Hepatocyte (in vitro differentiated cells): ENCODE measurements at regions not wholly inside any gene's neighbourhood (a gene's known extent, or its start where the extent isn't known, plus 50 kb on each side); places are given as distances from the start of the nearest gene placed in this dataset.

Experiments used
- DNase-seq: peaks from one replicate; pipeline ENCODE4 v3.0.0-alpha.2; 2016; ENCODE audit warnings: low spot score
- H2AFZ ChIP-seq: fragments of 200-600 bp; sonication (generic); 2 replicates; pipeline ENCODE4 v1.6.0; 2016; ENCODE audit warnings: antibody characterized with exemption, mild to moderate bottlenecking
- H3K27ac ChIP-seq: fragments of 200-600 bp; sonication (generic); 2 replicates; pipeline ENCODE4 v1.5.1; 2016; ENCODE audit warnings: mild to moderate bottlenecking
- H3K27me3 ChIP-seq: fragments of 200-600 bp; sonication (generic); 2 replicates; pipeline ENCODE4 v1.6.1; 2016
- H3K36me3 ChIP-seq: fragments of 200-600 bp; sonication (generic); replicated peaks from 2 replicates; pipeline ENCODE4 v1.5.1; 2016; ENCODE audit warnings: low read depth; ENCODE audit not compliant: insufficient read depth
- H3K4me1 ChIP-seq: fragments of 200-600 bp; sonication (generic); 2 replicates; pipeline ENCODE4 v1.5.1; 2016; ENCODE audit warnings: mild to moderate bottlenecking, moderate library complexity; ENCODE audit not compliant: insufficient read depth
- H3K4me2 ChIP-seq: fragments of 200-600 bp; sonication (generic); 2 replicates; pipeline ENCODE4 v1.6.0; 2016
- H3K4me3 ChIP-seq: fragments of 200-600 bp; sonication (generic); 2 replicates; pipeline ENCODE4 v1.5.1; 2016; ENCODE audit warnings: mild to moderate bottlenecking
- H3K79me2 ChIP-seq: fragments of 200-600 bp; sonication (generic); 2 replicates; pipeline ENCODE4 v1.6.0; 2017; ENCODE audit warnings: mild to moderate bottlenecking
- H3K9me2 ChIP-seq: fragments of 200-600 bp; sonication (generic); replicated peaks from 2 replicates; pipeline ENCODE4 v1.6.0; 2017; ENCODE audit warnings: mild to moderate bottlenecking; ENCODE audit not compliant: insufficient read depth
- H3K9me3 ChIP-seq: fragments of 200-600 bp; sonication (generic); 2 replicates; pipeline ENCODE4 v1.5.1; 2016; ENCODE audit warnings: low read depth, mild to moderate bottlenecking
- H4K20me1 ChIP-seq: fragments of 200-600 bp; sonication (generic); 2 replicates; pipeline ENCODE4 v1.6.0; 2016; ENCODE audit warnings: mild to moderate bottlenecking; ENCODE audit not compliant: insufficient read depth, poor library complexity, severe bottlenecking
- CTCF ChIP-seq: fragments of 200-600 bp; sonication (generic); IDR thresholded peaks from 2 replicates; pipeline ENCODE4 v1.5.1; 2016; ENCODE audit warnings: antibody characterized with exemption, mild to moderate bottlenecking; ENCODE audit not compliant: poor library complexity
- EZH2 ChIP-seq: fragments of 200-600 bp; sonication (generic); IDR thresholded peaks from 2 replicates; pipeline ENCODE4 v1.6.1; 2016; ENCODE audit warnings: antibody characterized with exemption, mild to moderate bottlenecking, borderline replicate concordance
- EZH2phosphoT487 ChIP-seq: fragments of 200-600 bp; sonication (generic); IDR thresholded peaks from one replicate; pipeline ENCODE4 v1.6.1; 2018; ENCODE audit warnings: antibody characterized with exemption, mild to moderate bottlenecking, low read depth, moderate library complexity; ENCODE audit not compliant: unreplicated experiment, severe bottlenecking
- WGBS: methylation state at CpG from one replicate; pipeline ENCODE4 v1.1.6; 2016; ENCODE audit warnings: low lambda C conversion rate; ENCODE audit errors: missing lambda C conversion rate; 5-methylcytosine and 5-hydroxymethylcytosine counted together

- Histone ChIP-seq H3K79me2 (no peaks in the 10 kb centered on the region), H3K9me3 (no peaks in the 10 kb centered on the region), H3K4me3 (no peak overlapping the region), H2AFZ (no peak overlapping the region), H3K27me3 (peaks cover 6% of the 10 kb centered on the region), H3K36me3 (no peaks in the 10 kb centered on the region), H3K4me1 (no peaks in the 10 kb centered on the region), H4K20me1 (no peaks in the 10 kb centered on the region), H3K9me2 (no peaks in the 10 kb centered on the region), H3K27ac (no peak overlapping the region), H3K4me2 (no peak overlapping the region)
- DNase-seq: no peak
- TF ChIP-seq EZH2 (no peak), EZH2phosphoT487 (no peak), CTCF (no peak)
- 89% methylated on average over 9 of the region's 9 CpGs for WGBS
Observed at GRCh38 chr11:116653206-116653605, 119.6 kb downstream of the BUD13 start.

GRCh38 chr11:116651737-116652237 is 121.0 kb downstream of the BUD13 start:
- DNase-seq: no peak
- no peaks in the 10 kb centered on the region for H3K9me2 ChIP-seq
- peaks cover 6% of the 10 kb centered on the region for H3K27me3 ChIP-seq
- no peaks in the 10 kb centered on the region for H3K4me1 ChIP-seq
- H3K27ac ChIP-seq: no peak overlapping the region
- H3K4me3 ChIP-seq: no peak overlapping the region
- 55% methylated on average over 6 of the region's 6 CpGs for WGBS
- no peaks in the 10 kb centered on the region for H3K9me3 ChIP-seq
- H3K79me2 ChIP-seq: no peaks in the 10 kb centered on the region
- TF ChIP-seq CTCF: no peak
- no peak for TF ChIP-seq EZH2phosphoT487
- no peak for TF ChIP-seq EZH2
- no peak overlapping the region for H2AFZ ChIP-seq
- H3K4me2 ChIP-seq: no peak overlapping the region
- H4K20me1 ChIP-seq: no peaks in the 10 kb centered on the region
- no peaks in the 10 kb centered on the region for H3K36me3 ChIP-seq

- H3K4me2 ChIP-seq: no peak overlapping the region
- H2AFZ ChIP-seq: no peak overlapping the region
- H4K20me1 ChIP-seq: no peaks in the 10 kb centered on the region
- no peaks in the 10 kb centered on the region for H3K79me2 ChIP-seq
- DNase-seq: no peak
- H3K27ac ChIP-seq: no peak overlapping the region
- no peaks in the 10 kb centered on the region for H3K36me3 ChIP-seq
- H3K4me3 ChIP-seq: no peak overlapping the region
- no peaks in the 10 kb centered on the region for H3K9me3 ChIP-seq
- TF ChIP-seq EZH2 (no peak), CTCF (no peak), EZH2phosphoT487 (no peak)
- WGBS: 86% methylated on average over 9 of the region's 9 CpGs
- H3K27me3 ChIP-seq: peaks cover 6% of the 10 kb centered on the region
- no peaks in the 10 kb centered on the region for H3K4me1 ChIP-seq
- H3K9me2 ChIP-seq: no peaks in the 10 kb centered on the region
Observed at GRCh38 chr11:116651098-116651736, 121.6 kb downstream of the BUD13 start.

GRCh38 chr11:116650052-116650451 is 122.7 kb downstream of the BUD13 start:
- DNase-seq: no peak
- H3K27ac ChIP-seq: no peak overlapping the region

More at GRCh38 chr11:116650052-116650451, 122.7 kb downstream of the BUD13 start:
- Histone ChIP-seq H3K4me2 (no peak overlapping the region), H3K4me1 (no peaks in the 10 kb centered on the region), H3K36me3 (no peaks in the 10 kb centered on the region), H2AFZ (no peak overlapping the region), H3K27me3 (peaks cover 6% of the 10 kb centered on the region), H3K4me3 (no peak overlapping the region), H3K9me3 (no peaks in the 10 kb centered on the region), H4K20me1 (no peaks in the 10 kb centered on the region), H3K79me2 (no peaks in the 10 kb centered on the region), H3K9me2 (no peaks in the 10 kb centered on the region)
- WGBS: 100% methylated on average over 1 of the region's 2 CpGs
- TF ChIP-seq EZH2: no peak
- TF ChIP-seq CTCF: no peak
- no peak for TF ChIP-seq EZH2phosphoT487
